Keratinocyte (primary cell): ENCODE measurements at regions not wholly inside any gene's neighbourhood (a gene's known extent, or its start where the extent isn't known, plus 50 kb on each side); places are given as distances from the start of the nearest gene placed in this dataset.
"Not testable (repeated sequence)": the region's sequence is repeated elsewhere in the genome, so short reads cannot be mapped to it uniquely, and the experiment has no call there.

Source experiments
- DNase-seq: peaks from one replicate; pipeline ENCODE4 v3.0.0-alpha.2; 2011; ENCODE audit warnings: low read depth, missing footprints, low spot score
- FAIRE-seq: peaks from 2 replicates; lab custom pipeline; 2011; peaks lifted over from hg19 to GRCh38; lab: Jason Lieb, UNC
- H2AFZ ChIP-seq: 2 replicates; pipeline ENCODE4 v1.6.0; 2012; ENCODE audit warnings: low read length, control low read depth, inconsistent platforms; ENCODE audit not compliant: control insufficient read depth
- H3K27ac ChIP-seq: 2 replicates; pipeline ENCODE4 v1.5.1; 2011; ENCODE audit warnings: low read length; ENCODE audit not compliant: control insufficient read depth, insufficient read depth
- H3K27me3 ChIP-seq: 3 replicates; pipeline ENCODE4 v1.6.0; 2011; ENCODE audit warnings: low read length; ENCODE audit not compliant: control insufficient read depth, insufficient read depth; ENCODE audit errors: extremely low read depth
- H3K36me3 ChIP-seq, 2 experiments: 2 replicates in 1 of 2; 3 replicates in 1 of 2; pipeline ENCODE4 v1.5.1; 2011; ENCODE audit warnings: low read length in 2 of 2, mild to moderate bottlenecking in 1 of 2; ENCODE audit not compliant: control insufficient read depth in 2 of 2, insufficient read depth in 2 of 2; ENCODE audit errors: extremely low read depth in 1 of 2
- H3K4me1 ChIP-seq: 3 replicates; pipeline ENCODE4 v1.5.1; 2011; ENCODE audit warnings: low read length; ENCODE audit not compliant: control insufficient read depth, insufficient read depth; ENCODE audit errors: extremely low read depth
- H3K4me2 ChIP-seq: 3 replicates; pipeline ENCODE4 v1.6.0; 2011; ENCODE audit warnings: low read depth, low read length; ENCODE audit not compliant: control insufficient read depth, insufficient read depth; ENCODE audit errors: extremely low read depth
- H3K4me3 ChIP-seq, 3 experiments: fragments of 200-600 bp in 1 of 3; sonication (generic) in 1 of 3; 2 replicates in 2 of 3; 3 replicates in 1 of 3; pipeline ENCODE4 v1.5.1; 2011 to 2016; ENCODE audit warnings: low read length in 3 of 3, mild to moderate bottlenecking in 3 of 3, control low read depth in 2 of 3, inconsistent platforms in 1 of 3, low read depth in 1 of 3, mixed read lengths in 1 of 3, mixed run types in 1 of 3, moderate library complexity in 1 of 3; ENCODE audit not compliant: control insufficient read depth in 2 of 3, insufficient read depth in 2 of 3; ENCODE audit errors: extremely low read depth in 1 of 3
- H3K79me2 ChIP-seq: 2 replicates; pipeline ENCODE4 v1.6.0; 2012; ENCODE audit warnings: low read length; ENCODE audit not compliant: control insufficient read depth, insufficient read depth
- H3K9ac ChIP-seq: 3 replicates; pipeline ENCODE4 v1.6.0; 2011; ENCODE audit warnings: low read length; ENCODE audit not compliant: control insufficient read depth, insufficient read depth; ENCODE audit errors: extremely low read depth
- H3K9me1 ChIP-seq: 3 replicates; pipeline ENCODE4 v1.6.0; 2011; ENCODE audit warnings: low read length; ENCODE audit not compliant: control insufficient read depth, insufficient read depth; ENCODE audit errors: extremely low read depth
- H3K9me3 ChIP-seq: 2 replicates; pipeline ENCODE4 v1.5.1; 2012; ENCODE audit warnings: low read depth, low read length; ENCODE audit not compliant: control insufficient read depth
- H4K20me1 ChIP-seq: 3 replicates; pipeline ENCODE4 v1.6.0; 2011; ENCODE audit warnings: low read length; ENCODE audit not compliant: control insufficient read depth, insufficient read depth; ENCODE audit errors: extremely low read depth
- EZH2 ChIP-seq: IDR thresholded peaks from one replicate; pipeline ENCODE4 v1.6.1; 2012; ENCODE audit warnings: inconsistent platforms, mild to moderate bottlenecking, low read length, moderate library complexity
- dilution Hi-C: fragments of 300-500 bp; cut with MboI; formaldehyde crosslinking; loops from one replicate; pipeline ENCODE4 v1.7.0; 2020; ENCODE audit warnings: low sequenced_read_pairs; ENCODE audit not compliant: extremely low pct_ligation_motif_present
- TF ChIP-seq, protein P1 (sequence below), 3 experiments: IDR thresholded peaks in 1 of 3; conservative IDR thresholded peaks in 1 of 3; optimal IDR thresholded peaks in 1 of 3; 2 replicates in 2 of 3; 3 replicates in 1 of 3; pipeline versions ENCODE3 to v1.5.1; 2011; ENCODE audit warnings: low read length in 3 of 3, mild to moderate bottlenecking in 3 of 3, moderate library complexity in 2 of 3, control low read depth in 1 of 3, inconsistent platforms in 1 of 3; ENCODE audit not compliant: insufficient read depth in 2 of 3; ENCODE audit errors: extremely low read depth in 1 of 3

DNA sequence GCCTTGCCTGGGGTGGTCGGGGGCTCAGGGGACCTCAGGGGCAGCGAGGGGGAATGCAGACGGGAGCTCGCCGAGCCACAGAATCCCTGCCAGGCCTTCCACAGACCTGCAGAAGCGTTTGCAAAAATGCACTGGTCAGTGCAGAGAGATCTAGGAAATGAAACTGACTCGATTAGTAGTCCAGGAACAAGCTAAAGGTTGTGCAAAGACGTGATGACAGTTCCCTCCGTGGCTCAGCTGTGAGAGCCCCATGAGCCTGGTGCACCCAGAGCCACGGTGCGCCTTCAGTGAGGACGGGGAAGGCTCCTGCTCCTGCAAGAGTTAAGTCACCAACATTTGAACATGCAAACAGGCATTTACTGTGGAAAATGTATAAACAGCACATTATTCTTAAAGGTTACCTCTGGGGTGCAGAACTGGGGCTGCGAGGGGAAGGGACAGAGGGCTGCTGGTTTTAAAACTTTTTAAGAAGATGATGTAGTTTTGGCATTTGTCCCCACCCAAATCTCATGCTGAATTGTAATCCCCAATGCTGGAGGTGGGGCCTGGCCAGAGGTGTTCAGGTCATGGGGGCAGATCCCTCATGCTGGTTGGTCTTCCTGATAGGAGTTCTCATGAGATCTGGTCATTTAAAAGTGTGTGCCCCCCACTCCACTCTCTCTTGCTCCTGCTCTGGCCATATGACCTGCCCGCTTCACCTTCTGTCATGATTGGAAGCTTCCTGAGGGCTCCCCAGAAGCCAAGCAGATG is 147.3 kb downstream of the DLL1 start:
- FAIRE-seq, result no peak
- Histone ChIP-seq H3K9ac (no peak overlapping the region), H3K27me3 (peaks cover 11% of the 10 kb centered on the region), H3K79me2 (no peaks in the 10 kb centered on the region), H3K27ac (no peak overlapping the region), H3K9me1 (no peaks in the 10 kb centered on the region), H2AFZ (no peak overlapping the region), H3K4me3 (no peak overlapping the region), H3K36me3 (no peaks in the 10 kb centered on the region), H4K20me1 (no peaks in the 10 kb centered on the region), H3K4me1 (peaks cover 20% of the 10 kb centered on the region), H3K4me2 (no peak overlapping the region), H3K9me3 (peaks cover 4% of the 10 kb centered on the region)
- dilution Hi-C loops, result loop anchor here (25.0 kb wide), 1 partner anchor 306 kb away; no protein-coding TSS in a partner anchor
- DNase-seq, result no peak
- no peak for TF ChIP-seq EZH2
- TF ChIP-seq, protein P1, sequence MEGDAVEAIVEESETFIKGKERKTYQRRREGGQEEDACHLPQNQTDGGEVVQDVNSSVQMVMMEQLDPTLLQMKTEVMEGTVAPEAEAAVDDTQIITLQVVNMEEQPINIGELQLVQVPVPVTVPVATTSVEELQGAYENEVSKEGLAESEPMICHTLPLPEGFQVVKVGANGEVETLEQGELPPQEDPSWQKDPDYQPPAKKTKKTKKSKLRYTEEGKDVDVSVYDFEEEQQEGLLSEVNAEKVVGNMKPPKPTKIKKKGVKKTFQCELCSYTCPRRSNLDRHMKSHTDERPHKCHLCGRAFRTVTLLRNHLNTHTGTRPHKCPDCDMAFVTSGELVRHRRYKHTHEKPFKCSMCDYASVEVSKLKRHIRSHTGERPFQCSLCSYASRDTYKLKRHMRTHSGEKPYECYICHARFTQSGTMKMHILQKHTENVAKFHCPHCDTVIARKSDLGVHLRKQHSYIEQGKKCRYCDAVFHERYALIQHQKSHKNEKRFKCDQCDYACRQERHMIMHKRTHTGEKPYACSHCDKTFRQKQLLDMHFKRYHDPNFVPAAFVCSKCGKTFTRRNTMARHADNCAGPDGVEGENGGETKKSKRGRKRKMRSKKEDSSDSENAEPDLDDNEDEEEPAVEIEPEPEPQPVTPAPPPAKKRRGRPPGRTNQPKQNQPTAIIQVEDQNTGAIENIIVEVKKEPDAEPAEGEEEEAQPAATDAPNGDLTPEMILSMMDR (optimal IDR thresholded peaks at IDR 0.05 in 1 of 3, IDR thresholded peaks at IDR 0.05 in 1 of 3, conservative IDR thresholded peaks at IDR 0.05 in 1 of 3; ENCODE audit: extremely low read depth in 1 of 3, insufficient read depth in 2 of 3, low read length in 3 of 3), result no peak

DNA sequence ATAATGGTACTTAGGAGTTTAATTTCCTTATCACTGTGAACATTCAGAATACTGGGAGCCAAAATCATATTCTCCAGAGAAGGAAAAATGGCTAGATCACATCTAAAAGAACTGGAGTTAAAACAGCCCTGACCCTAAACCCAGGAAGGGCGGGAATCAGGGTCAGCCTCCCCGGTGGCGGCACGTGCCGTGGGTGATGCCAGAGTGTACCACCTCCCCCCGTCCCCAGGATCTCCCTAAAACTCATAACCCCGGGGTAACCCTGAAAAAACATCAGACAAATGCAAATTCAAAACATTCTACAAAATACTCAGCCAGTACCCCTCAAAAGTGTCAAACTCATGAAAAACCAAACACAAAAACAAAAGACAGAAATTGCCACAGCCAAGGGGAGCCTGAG is 148.3 kb downstream of the DLL1 start:
- no peaks in the 10 kb centered on the region for H3K79me2 ChIP-seq
- H3K27ac ChIP-seq, result no peak overlapping the region
- no peaks in the 10 kb centered on the region for H3K9me1 ChIP-seq
- DNase-seq (no peak), FAIRE-seq (no peak)
- dilution Hi-C loops, result loop anchor here (25.0 kb wide), 1 partner anchor 305 kb away; no protein-coding TSS in a partner anchor
- H3K4me3 ChIP-seq, result no peak overlapping the region
- no peaks in the 10 kb centered on the region for H4K20me1 ChIP-seq
- H3K9ac ChIP-seq, result no peak overlapping the region
- H3K27me3 ChIP-seq, result peaks cover 11% of the 10 kb centered on the region
- H3K4me1 ChIP-seq, result peaks cover 22% of the 10 kb centered on the region
- no peak for TF ChIP-seq EZH2
- TF ChIP-seq, protein P1 (optimal IDR thresholded peaks at IDR 0.05 in 1 of 3, IDR thresholded peaks at IDR 0.05 in 1 of 3, conservative IDR thresholded peaks at IDR 0.05 in 1 of 3; ENCODE audit: extremely low read depth in 1 of 3, insufficient read depth in 2 of 3, low read length in 3 of 3), result no peak
- peaks cover 4% of the 10 kb centered on the region for H3K9me3 ChIP-seq
- H3K36me3 ChIP-seq, result no peaks in the 10 kb centered on the region
- no peak overlapping the region for H3K4me2 ChIP-seq
- H2AFZ ChIP-seq, result no peak overlapping the region

DNA sequence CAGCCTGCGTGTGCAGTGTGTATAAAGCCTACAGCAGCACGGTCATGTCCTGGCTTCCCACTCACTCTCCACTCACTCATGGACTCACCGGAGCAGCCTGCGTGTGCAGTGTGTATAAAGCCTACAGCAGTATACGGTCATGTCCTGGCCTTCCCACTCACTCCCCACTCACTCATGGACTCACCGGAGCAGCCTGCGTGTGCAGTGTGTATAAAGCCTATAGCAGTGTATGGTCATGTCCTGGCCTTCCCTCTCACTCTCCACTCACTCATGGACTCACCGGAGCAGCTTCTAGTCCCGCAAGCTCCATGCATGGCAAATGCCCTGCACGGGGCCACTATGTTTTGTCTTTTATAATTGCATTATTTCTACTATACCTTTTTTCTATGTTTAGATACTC is 149.8 kb downstream of the DLL1 start:
- H3K9me3 ChIP-seq, DNase-seq, H3K36me3 ChIP-seq, H3K27ac ChIP-seq, FAIRE-seq, H2AFZ ChIP-seq, H3K9ac ChIP-seq, H3K4me2 ChIP-seq, H3K79me2 ChIP-seq, H3K27me3 ChIP-seq, H4K20me1 ChIP-seq, H3K9me1 ChIP-seq, H3K4me3 ChIP-seq: not testable (repeated sequence)
- H3K4me1 ChIP-seq, result peaks cover 24% of the 10 kb centered on the region
- dilution Hi-C loops, result loop anchor here (25.0 kb wide), 1 partner anchor 304 kb away; no protein-coding TSS in a partner anchor
